Kidney capillary endothelial cell (primary cell): ENCODE measurements at regions not wholly inside any gene's neighbourhood (a gene's known extent, or its start where the extent isn't known, plus 50 kb on each side); places are given as distances from the start of the nearest gene placed in this dataset.

ENCODE experiments used
- DNase-seq: peaks from one replicate; pipeline ENCODE4 v3.0.0-alpha.2; 2018; ENCODE audit warnings: low spot score

DNA sequence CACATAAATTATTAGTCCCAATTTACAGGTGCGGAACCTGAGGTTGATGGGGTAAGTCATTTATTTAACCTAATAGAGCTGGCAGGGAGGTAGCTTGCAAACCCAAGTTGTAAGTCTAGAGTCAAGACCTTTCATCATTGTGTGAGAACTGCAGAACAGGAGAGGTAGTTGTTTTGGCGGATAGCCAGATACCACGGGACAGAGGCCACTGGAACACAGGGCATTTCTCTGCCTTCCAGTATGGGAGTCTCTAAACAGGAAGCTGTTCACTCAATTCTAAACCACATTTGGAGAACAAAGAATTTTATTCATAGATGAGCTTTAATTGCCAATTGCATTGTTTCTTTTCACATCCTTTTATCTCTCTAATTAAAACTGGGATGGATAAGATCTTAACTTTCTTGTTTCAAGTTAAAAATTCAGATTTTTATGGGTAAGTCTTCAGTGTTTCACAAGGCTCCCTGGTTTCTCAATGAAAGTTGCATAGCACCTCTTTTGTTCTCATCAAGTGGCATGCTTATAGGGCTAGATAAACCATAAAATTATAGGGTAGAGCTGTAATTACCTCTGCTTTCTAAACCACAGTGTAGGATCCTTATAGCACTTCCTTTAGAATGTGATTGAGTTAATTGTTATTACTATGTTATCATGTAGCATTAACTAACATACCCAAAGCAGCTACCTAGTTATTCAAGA lies 489.0 kb downstream of the GATA3 start:
- no peak for DNase-seq

DNA sequence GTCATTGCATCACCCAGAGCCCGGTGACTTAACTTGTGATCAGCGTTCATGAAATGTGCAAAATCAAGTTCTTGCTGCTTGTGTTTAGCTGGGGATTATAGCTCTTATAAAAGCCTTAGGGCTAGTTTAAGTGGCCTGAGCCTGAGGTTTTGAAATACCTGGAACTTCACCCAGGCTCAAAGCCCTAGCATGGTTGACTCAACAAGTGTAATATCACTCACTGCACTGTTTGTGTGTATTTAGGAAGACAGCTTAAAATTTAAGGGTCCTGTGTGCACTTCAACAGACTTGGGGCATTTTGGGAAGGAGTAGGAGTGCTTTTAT lies 489.5 kb downstream of the GATA3 start:
- no peak for DNase-seq

DNA sequence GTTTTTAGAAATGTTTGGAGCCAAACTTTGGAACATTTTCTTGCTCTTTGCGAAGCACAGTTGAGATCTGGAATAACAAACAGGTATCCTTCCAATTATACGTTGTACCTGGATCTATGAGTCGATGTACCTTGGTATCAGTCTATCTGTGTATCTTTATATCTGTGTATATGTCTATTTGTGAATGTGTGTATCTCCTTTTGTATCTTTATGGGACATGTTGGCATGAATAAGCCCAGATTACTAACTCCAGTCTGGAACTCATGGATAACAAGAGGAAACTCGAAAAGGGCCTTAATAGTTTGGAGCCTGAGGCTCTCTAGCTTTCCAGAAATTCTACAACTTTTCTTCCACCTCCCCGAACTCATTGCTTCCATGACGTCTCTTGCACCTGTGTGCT lies 490.0 kb downstream of the GATA3 start:
- DNase-seq: no peak

DNA sequence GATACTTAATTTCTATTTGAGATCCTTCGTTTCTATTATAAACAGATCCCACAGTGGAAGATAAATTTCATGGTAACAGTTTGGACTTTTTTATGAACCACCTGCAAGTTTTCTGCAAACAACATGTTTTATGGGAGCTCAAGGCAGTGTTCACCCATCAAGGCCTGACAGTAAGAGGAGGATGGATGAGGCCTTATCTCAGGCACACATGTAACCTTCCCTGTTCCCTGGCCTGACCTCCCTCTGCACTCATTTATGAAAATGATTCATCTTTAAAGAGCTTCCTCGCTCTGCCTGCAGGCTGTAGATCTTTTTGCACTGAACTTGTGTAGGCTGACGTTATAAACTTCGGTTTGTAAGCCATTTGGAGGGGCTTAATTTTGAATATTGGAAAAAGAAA lies 500.1 kb downstream of the GATA3 start:
- no peak for DNase-seq

DNA sequence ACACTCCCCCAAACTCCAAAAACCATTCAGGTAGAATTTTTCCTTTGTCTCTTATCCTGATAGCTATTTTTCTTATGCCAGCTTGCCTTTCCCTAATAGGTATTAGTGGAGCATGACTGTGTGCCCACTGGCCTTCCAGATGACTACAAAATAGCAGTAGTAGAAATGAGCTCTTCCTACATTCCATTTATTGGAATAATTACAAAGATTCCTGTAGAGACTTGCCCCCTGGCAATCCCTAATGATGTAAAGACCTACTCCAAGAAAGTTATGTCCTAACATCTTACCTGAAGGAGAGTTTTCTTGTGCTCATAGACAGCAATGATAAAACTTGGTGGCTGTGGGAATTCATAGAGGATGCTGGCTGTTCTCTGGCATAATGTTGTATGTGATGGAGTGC lies 501.8 kb downstream of the GATA3 start:
- no peak for DNase-seq

DNA sequence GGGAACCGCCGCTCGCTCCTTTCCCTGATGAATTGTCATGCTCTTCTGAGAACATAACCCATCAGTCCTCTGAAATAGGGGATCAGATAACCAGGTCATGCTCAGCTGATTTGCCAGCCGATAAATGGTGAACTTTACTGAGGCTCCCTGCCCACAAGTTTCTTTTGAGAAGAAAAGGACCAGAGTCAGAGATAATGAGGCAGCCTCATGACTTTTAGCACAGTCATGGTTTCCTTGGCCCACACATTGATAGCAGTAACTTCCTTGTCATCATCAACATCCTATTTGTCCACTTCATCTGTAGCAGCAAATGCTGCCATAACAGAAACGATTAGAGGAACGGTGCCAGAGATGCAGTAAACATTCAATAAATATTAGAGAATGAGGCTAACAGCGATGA lies 509.0 kb downstream of the GATA3 start:
- no peak for DNase-seq

DNA sequence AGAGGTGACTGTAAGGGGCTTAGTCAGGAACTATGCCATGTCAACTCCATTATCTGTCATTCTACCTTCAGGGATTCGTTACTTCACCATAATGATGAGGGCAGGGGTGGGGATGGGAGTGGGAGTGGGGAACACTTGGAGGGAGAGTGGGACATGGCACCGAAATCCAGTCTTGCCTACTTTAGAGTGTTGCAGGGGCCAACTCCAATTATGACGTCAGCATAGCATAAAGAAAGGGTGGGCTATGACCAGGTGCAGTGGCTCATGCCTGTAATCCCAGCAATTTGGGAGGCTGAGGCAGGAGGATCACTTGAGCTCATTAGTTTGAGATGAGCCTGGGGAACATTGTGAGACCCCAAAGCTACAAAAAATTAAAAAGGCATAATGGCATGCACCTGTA lies 512.2 kb downstream of the GATA3 start:
- DNase-seq: no peak

DNA sequence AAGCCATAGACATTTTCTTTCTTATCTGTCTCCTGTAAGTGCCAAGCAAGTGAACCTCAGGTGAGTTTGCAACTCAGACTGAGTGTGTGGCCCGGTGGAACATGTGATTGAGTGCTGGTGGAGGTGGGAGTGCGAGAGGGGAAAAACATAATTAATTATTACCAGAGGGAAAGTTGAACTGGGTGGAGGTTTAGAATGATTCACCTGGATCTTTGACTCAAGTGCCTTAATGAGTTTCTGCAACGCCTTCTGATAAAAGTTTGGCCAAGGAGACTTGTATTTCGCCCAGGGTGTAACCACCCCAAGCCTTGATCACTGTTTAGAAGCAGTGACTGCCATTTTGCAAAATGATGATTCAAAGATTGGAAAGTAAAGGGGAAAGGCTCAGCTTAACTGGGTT lies 513.9 kb downstream of the GATA3 start:
- DNase-seq: no peak

DNA sequence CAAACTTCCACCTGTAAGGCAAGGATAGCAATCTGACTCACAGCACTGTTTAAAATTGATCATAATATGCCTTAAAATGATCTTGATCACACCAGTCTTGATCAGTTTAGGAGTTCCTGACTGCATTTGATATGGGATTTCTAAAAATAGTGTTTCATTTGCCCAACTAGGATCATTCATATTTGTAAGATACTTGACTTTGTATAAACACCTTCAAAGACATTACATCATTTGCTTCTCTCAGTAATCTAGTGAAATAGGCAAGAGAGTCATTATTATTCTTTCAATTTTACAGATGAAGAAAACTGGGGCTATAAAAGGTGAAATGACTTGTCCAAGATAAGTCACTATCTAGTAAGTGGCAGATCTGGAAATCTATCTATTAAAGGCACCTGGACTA lies 521.1 kb downstream of the GATA3 start:
- no peak for DNase-seq

DNA sequence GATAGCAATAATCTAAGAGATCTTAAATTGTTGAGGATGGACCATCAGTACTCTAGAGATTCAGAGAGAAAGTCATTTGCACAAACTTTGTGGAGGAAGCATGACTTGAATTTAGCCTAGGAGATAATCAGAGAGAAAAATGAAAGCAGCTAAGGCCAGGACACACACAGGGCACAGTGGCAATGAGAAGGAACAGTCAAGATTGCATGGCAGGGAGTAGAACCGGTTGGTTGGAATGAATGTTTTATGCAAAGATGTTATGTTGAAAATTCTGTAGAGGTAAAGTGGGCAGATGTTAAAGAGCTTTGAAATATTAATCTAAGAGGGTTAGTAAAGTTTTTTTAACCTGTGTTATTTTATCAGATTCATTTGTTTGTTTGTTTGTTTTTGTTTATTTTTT lies 521.8 kb downstream of the GATA3 start:
- no peak for DNase-seq

DNA sequence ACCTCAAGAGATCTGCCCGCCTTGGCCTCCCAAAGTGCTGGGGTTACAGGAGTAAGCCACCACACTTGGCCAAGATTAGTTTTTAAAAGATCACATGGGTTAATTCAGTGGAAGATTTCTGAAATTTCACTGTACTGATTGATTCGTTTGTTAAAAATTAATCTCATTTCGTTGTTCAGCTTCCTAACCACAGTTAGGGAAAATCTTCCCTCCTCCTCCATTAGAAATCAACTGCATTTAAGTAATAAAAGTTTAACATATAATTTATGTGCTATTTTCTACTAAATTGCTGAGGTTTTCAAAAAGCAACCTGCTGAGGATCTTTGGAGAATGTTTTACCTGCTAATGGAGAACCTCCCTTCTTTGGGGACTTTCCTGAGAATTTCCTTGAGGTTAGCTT lies 522.4 kb downstream of the GATA3 start:
- DNase-seq: no peak

DNA sequence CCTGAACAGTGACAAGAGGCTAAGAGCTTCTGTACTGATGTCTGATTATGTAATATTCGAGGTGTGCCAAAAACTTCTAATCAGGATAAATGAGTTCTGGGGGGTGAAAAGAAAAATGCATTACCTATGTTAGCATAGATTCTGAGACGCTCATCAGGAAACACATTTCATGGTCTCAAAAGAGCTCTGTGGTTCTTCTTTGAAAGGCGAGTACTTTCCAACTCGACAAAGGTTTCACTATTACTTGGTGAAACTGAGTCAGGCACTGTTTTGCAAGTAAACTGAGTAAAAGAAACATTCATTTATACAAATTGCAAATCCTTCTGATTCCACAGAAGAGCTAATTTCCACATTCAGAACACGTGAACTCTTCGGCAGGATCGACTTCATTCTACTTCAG lies 523.2 kb downstream of the GATA3 start:
- no peak for DNase-seq

DNA sequence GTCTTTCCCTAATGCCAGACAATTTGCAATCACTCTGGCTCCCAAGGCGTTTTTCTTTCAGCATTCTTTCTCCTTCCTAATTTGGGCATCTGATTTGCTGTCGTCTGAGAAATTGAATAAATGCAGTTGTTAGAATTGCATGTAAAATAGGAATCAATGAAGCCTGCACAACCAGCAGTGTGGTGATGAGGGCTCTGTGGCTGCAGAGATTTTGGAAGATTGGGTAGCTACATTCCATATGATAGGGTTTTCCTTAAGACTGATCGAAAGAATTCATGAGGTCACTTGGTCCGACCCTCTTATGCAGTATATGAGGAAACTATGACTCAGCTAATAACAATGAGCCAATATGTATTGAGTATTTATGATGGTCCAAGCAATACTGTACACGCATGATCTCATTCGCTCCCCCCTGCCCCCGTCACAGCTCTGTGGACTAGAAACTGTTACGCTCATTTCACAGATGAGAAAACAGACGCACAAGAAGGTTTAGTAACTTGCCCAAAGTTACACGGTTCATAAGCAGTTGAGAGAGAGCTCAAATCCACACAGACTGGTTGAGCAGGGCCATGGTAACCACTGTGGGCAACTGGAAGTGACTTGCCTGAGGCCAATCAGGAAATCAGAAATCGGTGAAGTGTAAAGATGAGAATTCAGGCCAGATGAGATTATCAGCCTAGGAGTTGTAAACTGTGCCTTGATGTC lies 527.2 kb downstream of the GATA3 start:
- no peak for DNase-seq

DNA sequence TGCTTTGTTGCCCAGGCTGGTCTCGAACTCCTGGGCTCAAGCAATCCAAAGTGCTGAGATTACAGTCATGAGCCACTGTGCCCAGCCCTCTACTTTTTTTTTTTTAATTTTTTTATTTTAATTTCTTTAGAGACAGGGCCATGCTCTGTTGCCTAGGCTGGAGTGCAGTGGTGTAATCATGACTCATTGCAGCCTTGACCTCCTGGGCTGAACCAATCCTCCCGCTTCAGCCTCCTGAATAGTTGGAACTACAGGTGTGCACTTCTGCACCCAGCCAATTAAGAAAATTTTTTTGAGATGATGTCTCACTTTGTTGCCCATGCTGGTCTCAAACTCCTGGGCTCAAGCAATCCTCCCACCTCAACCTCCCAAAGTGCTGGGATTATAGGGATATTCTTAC lies 528.6 kb downstream of the GATA3 start:
- no peak for DNase-seq

DNA sequence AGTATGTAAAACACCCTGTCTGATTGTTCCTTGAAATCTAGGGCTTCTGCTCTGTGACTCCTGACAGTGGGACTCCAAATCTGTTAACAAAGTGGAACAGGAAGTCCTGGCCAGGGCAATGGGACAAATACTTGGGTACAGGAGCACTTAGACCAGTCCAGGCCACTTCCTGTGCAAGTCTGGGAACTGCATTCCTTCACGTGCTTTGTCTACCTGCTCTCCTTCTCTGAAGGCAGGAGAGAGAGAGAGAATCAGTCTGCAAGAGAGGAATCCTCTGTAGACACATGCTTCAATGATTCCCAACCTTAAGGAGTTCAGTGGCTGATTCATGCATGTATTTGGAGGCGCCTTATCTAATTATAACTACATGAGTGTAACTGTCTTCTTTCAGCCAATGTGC lies 530.2 kb downstream of the GATA3 start:
- no peak for DNase-seq

DNA sequence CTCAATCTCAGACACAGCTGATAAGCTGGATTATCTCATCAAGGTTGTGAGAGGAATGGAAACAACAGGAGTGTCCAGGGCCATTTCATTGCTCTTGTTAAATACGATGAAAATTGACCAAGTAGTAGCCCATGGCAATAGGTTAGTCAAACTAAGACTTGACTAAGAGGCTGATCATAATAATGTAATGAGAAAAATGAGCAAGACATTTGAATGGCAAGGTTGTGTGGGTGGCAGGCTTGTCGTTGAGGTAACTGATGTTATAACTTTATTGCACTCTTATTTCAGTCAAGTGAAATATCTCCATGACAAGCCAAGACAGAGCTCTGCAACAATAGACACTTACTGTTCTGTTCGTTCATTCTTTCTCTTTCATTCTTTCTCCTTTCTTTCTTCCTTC lies 532.0 kb downstream of the GATA3 start:
- DNase-seq: no peak

DNA sequence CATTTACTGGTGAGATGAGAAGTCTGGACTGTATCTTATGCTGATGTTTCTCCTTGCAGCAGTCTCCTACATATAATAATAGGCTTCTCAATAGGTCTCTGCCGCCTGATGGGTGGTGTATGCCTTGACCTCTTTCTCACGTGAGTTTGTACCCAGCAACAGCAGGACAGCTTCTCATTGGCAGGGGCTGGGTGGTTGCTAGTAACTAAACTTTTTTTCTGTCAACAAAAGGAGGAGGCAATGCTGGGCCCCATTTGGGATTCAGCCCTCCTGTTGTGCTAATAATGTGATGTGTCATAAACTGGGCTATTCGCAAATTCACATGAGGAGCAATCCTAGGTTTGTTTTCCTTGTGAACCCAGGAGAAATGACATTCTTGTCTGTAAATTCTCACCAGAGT lies 533.6 kb downstream of the GATA3 start:
- DNase-seq: no peak

DNA sequence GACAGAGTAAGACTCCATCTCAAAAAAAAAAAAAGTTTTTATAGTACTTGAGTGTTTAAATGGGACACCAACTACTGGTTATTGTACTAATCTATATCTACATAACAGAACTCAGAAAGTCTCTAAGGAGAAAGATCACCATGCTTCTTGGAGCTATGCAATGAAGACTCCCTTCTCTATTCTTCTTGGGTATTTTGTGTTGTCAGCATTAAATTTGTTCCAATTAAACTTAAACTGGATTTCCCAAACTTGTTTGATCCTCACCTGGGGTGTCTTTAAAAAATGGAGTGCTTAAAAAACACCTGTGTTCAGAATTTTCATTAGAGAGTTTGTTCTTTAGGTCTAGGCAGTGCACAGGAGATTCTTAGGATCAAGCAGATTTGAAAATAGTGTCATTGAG lies 536.0 kb downstream of the GATA3 start:
- no peak for DNase-seq

DNA sequence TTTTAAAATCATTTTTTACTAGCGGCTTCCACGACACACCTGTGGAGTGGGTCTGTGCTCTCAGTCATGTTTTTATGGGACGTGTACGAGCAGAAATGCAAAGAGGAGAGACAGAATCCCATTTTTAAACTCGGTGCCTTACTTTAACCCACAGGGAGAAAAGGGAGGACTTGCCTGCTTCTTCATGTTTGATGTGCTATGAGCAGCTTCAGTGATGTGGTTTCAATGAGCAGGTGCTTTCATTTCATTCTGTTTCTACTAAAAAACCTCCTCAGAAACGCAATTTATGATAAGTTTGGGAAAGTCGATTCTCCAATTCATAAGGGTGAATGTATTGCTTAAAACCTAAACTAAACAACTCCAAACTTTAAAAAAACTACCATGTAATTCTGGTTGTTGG lies 537.2 kb downstream of the GATA3 start:
- DNase-seq: no peak

DNA sequence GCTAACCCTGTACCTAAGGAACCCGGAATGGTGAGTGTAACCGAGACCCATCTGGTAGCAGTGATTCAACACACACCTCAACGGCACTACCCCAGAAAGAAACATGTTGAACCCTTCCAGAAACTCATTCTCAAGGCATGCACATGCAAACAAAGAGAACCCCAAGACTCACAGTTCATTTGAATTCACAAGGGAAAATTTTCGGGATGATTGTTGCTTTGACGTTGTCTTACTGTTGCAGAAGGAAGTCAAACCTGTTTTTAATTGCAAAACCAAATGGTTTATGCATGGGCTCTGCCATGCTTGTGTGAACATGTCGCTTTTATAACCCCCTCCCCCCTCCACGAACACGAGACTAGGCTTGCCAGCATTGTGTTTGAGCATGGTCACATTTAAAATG lies 539.7 kb downstream of the GATA3 start:
- DNase-seq: no peak

DNA sequence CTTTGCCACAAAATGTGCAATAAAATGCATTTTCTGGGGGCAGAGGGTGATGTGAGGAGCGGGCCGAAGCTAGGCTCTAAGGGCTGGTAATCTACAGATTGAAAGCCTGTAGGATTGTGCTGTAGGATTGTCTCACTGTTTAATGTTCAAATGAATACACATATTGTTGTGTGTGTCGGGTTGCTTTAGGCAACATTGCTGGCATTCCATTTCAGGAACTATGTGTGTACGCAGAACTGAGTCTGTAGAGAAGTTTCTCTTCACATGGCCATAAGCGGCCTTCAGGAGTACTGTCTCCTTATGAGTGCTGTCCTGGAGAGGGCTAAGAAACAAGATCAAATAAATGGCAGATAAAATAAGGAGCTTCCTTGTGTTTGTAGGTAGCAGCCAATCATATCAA lies 540.2 kb downstream of the GATA3 start:
- no peak for DNase-seq

DNA sequence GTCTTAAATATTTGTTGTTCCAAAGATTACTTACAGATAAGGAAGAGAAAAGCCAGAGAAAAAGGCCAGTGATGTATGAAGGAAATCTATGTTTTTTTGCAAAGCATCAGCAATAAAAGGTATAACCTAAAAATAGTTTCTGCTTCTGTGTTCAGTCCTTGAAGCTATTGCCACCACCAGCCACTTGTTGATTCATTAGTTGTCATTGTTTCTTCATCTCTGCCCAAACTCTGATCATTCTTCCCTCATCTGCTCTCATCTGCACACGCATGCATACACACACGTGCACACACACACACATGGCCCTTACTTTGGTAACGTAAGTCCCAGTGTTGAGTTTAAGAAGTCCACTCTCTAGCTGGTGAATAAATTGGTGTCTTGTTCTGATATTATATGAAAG lies 540.7 kb downstream of the GATA3 start:
- DNase-seq: no peak

DNA sequence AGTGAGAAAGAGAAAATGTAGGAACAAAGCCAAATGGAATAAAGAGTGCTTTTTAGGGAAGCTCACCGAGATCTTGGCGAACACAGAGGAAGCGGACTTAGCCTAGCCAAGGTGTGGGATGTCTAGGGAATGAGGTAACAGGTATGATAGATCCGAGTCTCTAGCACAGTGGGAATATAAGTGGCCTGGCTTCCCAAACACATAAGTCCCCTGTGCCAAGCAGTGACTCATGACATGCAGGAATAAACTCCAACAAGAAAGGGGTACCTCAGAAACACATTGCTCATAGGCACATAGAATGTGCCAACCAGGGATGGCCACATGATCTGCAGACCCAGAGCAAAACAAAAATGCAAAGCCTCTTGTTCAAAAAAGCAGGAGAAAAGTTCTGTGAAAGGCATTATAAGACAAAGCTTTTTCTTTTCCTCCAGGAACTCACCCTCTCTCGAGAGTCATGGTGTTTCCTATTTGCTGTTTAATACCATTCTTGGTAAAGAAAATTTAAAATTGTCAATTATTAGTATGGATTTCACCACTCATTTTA lies 542.5 kb downstream of the GATA3 start:
- DNase-seq: no peak

DNA sequence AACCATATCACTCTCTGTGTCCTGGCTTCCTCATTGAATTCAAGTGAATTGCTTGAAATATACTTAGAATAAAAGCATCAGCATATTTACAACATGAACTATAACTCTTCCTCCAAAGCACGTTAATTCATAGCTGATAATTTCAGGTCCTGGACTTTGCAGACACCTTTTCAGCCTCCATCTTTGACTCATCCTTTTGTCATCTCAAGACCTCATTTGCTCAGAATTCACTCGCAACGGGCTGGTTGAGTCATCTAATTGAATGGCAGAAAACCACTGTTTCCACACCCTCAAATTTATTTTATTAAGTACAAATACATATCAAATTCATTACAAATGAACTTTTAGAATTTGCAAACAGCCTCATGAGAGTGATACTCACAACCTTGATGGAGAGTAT lies 545.7 kb downstream of the GATA3 start:
- no peak for DNase-seq
